H7 (cell line): ENCODE measurements at regions not wholly inside any gene's neighbourhood (a gene's known extent, or its start where the extent isn't known, plus 50 kb on each side); places are given as distances from the start of the nearest gene placed in this dataset.

ENCODE experiments used
- DNase-seq: peaks from one replicate; pipeline ENCODE4 v3.0.0; 2012
- H3K27me3 ChIP-seq: 2 replicates; pipeline ENCODE4 v1.6.0; 2011; ENCODE audit warnings: mild to moderate bottlenecking, low read length; ENCODE audit not compliant: control insufficient read depth, insufficient read depth
- H3K36me3 ChIP-seq: replicated peaks from 2 replicates; pipeline ENCODE4 v1.5.1; 2011; ENCODE audit warnings: low read length; ENCODE audit not compliant: control insufficient read depth, insufficient read depth
- H3K4me3 ChIP-seq: 2 replicates; pipeline ENCODE4 v1.5.1; 2011; ENCODE audit warnings: low read depth, mild to moderate bottlenecking, control low read depth, low read length, moderate library complexity; ENCODE audit not compliant: insufficient read depth

DNA sequence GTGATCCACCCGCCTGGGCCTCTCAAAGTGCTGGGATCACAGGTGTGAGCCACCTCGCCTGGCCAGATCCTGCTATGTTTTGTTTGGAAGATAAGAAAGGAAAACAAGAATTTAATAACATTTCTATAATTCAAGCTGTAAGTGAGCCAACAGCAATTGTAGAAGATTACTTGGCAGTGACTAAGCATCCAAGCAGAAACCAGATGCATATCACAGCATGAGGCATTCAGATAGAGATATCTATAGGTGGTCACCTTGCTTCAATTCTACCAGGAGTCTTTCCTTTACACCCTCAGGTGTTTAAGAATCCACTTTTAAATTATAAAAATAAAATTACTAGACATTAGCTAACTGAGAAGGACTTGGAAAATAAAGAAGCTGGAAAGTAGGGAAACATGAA, 83.9 kb upstream of the ATF7IP start:
- no peak for DNase-seq
- H3K4me3 ChIP-seq, result no peak overlapping the region
- peaks cover 24% of the 10 kb centered on the region for H3K27me3 ChIP-seq
- H3K36me3 ChIP-seq, result no peaks in the 10 kb centered on the region

DNA sequence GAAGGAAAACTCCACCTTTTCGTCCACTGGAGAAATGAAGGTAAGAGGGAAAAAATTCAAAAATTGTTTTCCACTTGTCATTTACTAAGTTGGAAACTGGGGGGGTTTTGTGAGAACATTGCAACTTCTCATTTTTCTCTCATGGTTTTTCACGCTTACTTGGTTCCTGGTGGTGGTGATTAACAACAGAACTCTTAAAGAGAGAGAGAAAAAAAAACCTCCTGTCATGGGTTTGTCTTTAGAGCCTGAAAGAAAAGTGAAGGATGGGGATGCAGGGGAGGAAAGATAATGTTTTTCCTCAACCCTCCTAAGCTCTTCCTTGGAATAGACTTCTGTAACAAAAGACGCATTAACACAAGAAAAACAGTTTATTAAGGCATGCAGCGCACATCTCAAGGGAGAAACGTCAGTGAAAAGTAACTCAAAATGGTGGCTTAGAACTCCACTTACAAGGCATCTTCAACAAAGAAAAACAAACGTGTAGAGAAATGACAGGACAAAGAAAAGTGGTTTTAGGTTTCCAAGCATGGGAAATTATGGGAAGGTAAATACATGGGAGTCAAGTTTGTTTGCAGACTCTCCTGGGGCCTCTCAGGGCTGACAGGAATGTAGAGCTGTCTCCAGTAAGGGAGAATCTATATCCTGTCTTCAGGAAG, 81.9 kb upstream of the ATF7IP start:
- peak; percentile 69 for DNase-seq
- no peak overlapping the region for H3K4me3 ChIP-seq
- H3K27me3 ChIP-seq, result peaks cover 25% of the 10 kb centered on the region
- no peaks in the 10 kb centered on the region for H3K36me3 ChIP-seq

DNA sequence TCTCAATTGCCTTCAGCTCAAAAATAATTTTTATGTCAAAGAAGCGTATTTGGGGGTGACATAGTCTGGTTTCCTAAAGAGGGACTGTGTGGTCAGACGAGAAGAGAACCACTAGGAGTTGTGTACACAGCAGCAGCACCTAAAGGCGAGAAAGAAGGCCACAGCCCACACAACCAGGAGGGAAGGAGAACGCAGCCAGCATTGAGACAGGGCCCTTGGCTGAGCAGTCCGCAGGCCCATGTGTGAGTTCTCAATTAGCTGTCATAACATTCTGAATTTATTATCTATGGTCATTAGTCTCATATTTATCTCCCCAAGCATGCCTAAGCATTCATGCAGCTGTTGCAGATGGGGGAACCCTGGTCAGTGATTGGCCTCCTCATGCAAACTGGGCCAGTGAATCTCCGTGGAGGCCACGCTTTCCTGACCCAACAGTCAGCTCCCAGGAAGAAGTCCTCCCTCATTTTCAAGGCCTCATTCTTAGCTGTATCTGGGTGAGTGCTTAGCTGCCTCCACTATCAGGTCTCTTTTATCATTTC, 81.2 kb upstream of the ATF7IP start:
- Histone ChIP-seq H3K36me3 (no peaks in the 10 kb centered on the region), H3K4me3 (no peak overlapping the region), H3K27me3 (peaks cover 25% of the 10 kb centered on the region)
- peak; percentile 44 for DNase-seq

DNA sequence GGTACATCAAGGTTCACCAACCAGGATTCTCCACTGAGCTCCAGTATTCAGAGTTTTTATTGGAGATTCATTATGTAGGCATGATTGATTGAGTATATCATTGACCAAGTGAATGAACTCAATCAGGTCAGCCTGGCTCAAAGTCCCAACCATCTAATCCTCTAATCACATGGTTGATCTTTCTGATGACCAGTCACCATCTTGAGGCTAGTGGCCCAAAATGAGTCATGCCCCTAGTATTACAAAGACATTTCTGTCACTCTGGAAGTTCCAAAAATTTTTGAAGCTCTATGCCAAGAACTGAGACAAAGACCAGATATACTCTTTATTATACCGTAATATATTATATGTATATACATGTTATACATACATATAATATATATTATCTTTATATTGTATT, 75.9 kb upstream of the ATF7IP start:
- peaks cover 11% of the 10 kb centered on the region for H3K27me3 ChIP-seq
- H3K36me3 ChIP-seq, result no peaks in the 10 kb centered on the region
- no peak overlapping the region for H3K4me3 ChIP-seq
- no peak for DNase-seq

DNA sequence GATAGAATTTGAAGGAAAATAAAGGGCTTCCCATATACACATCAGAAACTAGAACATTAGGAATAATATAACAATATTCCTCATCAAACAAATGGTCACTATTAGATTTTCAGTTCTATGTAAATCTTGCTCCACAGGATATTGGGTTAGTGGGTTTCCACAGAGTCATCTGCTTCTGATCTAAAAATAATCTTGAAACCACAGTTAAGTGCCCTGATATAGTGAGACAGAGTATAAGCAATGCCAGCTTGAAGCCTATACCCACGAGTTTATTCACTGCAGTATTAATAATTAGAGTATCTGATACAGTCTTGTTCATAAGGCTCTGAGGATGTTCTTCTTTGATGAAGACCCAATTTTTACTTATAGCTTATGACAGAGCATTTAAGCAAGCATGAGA, 74.5 kb upstream of the ATF7IP start:
- H3K27me3 ChIP-seq, result peaks cover 2% of the 10 kb centered on the region
- no peak for DNase-seq
- no peak overlapping the region for H3K4me3 ChIP-seq
- H3K36me3 ChIP-seq, result no peaks in the 10 kb centered on the region

DNA sequence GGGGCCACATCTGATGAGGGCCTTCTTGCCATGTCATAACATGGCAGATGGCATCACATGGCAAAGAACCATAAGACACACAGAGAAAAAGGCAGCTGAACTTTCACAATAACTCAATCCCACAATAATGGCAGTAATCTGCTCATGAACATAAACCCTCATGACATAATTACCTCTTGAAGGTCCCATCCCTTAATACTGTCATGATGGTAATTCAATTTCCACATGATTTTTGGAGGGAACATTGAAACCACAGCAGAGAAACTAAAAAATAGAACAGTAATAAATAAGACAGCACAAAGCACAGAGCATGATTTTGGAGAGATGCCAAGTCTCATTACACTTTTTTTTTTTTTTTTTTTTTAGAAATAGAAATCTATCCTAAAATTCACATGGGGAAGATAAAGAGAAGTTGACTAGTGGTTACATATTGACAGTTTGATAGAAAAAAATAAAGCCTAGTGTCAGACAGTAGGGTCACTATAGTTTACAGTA, 61.8 kb upstream of the ATF7IP start:
- Histone ChIP-seq H3K36me3 (no peaks in the 10 kb centered on the region), H3K27me3 (no peaks in the 10 kb centered on the region), H3K4me3 (no peak overlapping the region)
- DNase-seq, result no peak

DNA sequence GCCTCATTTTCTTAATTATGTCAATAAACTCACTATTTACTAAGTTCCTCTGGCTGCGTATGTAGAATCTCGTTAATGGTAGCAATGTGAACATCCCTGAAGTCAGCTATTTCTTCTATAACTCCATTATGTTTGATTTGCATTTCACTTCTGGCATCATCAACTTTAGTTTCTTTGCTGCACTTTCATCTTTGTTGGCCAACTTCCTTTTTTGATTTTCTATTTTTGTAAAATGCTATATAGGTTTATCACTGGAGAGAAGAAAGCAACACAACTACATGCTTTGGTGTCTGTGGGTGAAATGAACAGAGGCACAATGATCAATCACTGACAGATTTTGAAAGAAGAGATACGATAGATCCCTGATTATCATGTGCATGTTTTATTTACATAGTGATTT, 58.5 kb upstream of the ATF7IP start:
- no peaks in the 10 kb centered on the region for H3K36me3 ChIP-seq

DNA sequence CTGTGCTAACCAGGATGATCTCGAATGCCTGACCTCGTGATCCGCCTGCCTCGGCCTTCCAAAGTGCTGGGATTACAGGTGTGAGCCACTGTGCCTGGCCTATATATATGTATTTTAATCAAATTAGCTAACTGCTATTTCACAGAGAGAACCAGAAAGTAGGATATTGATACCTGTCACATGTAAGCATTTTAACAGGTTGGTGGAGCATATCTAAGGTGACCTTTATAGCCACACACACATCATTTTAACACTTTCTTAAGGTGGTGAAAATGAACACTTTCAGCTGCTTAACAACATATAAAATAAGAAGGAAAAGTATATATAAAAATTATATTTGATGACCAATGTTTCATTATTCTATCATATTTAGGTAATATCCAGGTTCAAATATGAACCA, 57.0 kb upstream of the ATF7IP start:
- no peaks in the 10 kb centered on the region for H3K27me3 ChIP-seq
- DNase-seq, result no peak
- no peaks in the 10 kb centered on the region for H3K36me3 ChIP-seq
- H3K4me3 ChIP-seq, result no peak overlapping the region

More for the DNA sequence above, 58.5 kb upstream of the ATF7IP start:
- Histone ChIP-seq H3K27me3 (no peaks in the 10 kb centered on the region), H3K4me3 (no peak overlapping the region)
- no peak for DNase-seq

DNA sequence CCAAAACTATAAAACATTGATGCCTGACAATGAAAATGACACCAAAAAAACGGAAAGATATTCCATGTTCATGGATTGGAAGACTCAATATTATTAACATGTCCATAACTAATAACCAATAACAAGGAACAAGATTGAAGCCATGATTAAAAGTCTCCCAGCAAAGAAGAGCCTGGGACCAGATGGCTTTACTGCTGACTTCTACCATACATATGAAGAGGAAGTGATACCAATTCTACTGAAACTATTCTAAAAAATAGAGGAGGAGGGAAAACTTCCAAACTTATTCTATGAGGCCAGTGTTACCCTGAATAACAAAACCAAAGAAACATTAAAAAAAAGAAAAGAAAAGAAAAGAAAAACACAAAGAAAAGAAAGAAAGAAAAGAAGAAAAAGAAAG, 54.6 kb upstream of the ATF7IP start:
- DNase-seq, result no peak
- no peaks in the 10 kb centered on the region for H3K27me3 ChIP-seq
- H3K4me3 ChIP-seq, result no peak overlapping the region
- H3K36me3 ChIP-seq, result no peaks in the 10 kb centered on the region

DNA sequence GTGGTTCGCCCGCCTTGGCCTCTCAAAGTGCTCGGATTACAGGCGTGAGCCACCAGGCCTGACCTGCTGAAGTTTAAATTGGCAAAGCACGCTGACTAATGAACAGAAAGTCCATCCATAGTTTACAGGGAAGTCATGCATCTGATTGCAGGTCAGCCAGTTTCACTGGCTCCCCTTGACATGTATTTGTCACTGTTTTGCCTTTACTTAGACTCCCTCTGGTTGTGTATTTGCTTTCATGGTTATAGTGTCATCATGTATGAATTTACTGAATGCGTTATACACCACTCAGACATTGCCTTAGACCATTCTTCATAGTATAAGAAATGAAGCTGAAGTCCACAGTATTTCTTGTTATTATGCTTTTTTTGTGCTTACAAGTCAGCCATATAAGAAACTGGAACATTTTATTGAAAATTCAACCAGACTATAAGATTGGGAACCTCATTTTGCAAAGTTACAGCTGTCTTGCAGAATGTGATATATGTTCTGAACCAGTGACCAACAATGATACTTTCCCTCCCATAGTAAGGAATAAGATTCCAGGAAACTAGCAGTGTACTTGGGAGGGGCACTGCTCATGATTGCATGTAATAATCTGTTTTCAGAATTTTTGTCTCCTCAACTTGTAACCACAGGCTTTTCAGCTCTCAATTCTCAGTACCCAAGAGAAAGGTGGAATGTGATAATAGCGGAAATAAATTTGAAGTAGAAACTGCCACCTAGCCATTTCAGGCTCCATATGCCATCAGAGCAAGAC, 51.9 kb upstream of the ATF7IP start:
- Histone ChIP-seq H3K27me3 (no peaks in the 10 kb centered on the region), H3K36me3 (no peaks in the 10 kb centered on the region), H3K4me3 (no peak overlapping the region)
- DNase-seq, result no peak

DNA sequence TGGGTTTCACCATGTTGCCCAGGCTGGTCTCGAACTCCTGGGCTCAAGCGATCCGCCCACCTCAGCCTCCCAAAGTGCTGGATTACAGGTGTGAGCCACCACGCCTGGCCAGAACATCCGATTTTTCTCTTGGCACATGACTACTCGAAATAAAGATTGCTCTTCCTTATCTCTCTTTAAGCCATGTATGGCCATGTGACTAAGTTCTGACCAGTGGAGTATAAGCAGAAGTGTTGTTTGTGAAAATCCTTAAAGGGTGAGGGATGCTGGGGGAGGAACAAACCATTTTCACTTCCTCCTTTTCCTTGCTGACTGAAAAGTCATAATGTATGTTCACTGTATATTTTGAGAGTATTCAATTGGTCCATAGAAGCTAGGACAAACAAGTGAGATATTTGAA, 50.7 kb upstream of the ATF7IP start:
- no peak for DNase-seq
- no peaks in the 10 kb centered on the region for H3K36me3 ChIP-seq
- H3K27me3 ChIP-seq, result no peaks in the 10 kb centered on the region
- H3K4me3 ChIP-seq, result no peak overlapping the region

DNA sequence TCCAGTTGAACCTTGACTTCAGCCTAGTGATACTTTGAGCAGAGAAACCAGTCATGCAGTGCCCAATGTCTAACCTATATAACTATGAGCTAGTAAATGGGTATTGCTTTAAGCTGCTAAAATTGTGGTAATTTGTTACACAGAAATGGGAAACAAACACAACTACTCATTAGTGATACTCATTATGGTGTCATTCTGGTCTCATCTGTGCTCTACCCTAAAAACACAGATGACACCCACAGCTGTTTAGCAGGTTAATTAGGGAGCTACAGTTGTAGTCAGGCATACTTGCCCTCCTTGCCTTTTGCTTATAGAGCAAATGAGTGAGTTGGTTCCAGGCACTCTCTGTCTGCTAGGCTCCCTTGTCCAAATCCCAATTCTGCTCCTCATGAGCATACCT, 50.0 kb upstream of the ATF7IP start:
- Histone ChIP-seq H3K36me3 (no peaks in the 10 kb centered on the region), H3K27me3 (no peaks in the 10 kb centered on the region), H3K4me3 (no peak overlapping the region)
- no peak for DNase-seq
